GM21390 (cell line): ENCODE measurements at regions not wholly inside any gene's neighbourhood (a gene's known extent, or its start where the extent isn't known, plus 50 kb on each side); places are given as distances from the start of the nearest gene placed in this dataset.

Experiments used
- ATAC-seq: cut with Tn5 transposase; IDR thresholded peaks from one replicate; pipeline ENCODE4 v1.9.1; 2021; ENCODE audit not compliant: unreplicated experiment

DNA sequence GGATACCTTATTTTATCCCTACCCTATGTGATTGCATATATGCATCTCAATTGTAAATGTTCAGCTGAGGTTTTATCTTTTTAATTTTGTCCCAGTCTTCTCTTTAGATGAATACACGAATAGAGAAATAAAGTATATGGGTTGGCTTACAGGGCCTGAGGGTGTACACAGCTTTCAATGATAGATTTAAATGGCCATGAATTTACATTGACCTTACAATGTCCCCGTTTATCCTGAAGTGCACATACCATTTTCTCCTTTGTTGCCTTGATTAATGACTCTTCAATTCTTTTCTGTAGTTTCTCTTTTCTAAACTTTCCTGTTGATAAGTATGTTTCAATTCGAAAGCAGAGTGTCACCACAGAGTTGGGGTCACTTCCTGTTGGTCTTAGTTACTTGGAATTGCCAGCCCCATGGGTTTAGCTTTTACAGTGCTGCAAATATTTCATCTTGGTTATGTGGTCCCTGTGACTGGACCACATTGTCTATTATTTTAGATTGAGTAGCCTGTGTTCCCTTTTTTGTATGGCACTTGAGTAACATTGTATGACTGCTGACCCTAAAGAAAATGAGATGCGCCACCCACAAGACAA, 1616.3 kb upstream of the ACVR2A start:
- ATAC-seq = no peak

DNA sequence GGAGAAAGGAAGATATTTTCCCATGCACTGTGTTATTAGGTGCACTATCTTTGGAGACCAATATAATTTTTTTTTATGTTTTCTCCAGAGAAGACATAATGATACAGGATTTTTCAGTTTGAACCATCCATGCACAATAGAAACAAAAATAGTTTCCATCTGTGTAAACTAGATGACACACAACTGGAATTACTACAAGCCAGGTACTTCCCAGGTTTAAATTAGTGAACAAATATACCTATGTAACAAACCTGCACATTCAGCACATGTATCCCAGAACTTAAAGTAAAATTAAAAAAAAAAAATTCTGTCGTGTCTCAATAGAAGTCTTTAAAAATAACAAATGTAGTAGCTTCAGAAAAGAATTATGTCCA, 1616.8 kb upstream of the ACVR2A start:
- ATAC-seq = no peak

DNA sequence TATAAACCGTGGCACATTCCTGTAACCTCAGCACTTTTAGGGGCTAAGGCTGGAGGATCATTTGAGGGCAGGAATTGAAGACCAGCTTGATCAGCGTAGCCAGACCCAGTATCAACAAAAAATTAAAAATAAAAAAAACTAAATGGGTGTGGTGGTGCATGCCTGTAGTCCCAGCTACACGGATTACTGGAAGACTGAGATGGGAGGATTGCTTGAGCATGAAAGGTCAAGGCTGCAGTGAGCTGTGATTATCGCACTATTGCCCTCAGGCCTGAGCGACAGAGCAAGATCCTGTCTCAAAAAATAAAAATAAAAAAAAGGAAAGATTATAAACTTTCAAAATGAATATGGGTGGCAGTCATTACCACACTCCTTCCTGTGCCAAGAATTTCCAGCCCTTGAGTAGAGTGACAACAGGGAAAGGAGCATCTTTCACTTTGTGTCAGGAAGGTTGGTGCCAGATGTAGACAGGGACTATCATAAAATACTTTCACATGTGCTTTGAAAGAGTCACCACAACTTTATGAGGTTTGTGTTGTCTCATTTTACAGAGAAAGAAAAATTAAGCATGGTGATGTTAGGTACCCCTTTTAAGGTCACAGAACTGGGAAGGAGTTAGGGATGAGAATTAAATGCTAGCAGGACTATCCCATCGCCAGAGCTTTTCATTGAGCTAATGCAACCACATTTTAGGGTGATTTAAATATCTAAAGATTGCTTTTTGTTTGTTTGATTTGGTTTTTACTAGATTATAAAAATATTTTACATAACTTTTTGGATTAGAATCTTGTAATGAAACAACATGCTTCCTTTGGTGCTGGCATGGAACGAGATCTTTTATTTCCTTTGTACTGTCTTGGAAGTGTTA, 1617.4 kb upstream of the ACVR2A start:
- no peak for ATAC-seq

DNA sequence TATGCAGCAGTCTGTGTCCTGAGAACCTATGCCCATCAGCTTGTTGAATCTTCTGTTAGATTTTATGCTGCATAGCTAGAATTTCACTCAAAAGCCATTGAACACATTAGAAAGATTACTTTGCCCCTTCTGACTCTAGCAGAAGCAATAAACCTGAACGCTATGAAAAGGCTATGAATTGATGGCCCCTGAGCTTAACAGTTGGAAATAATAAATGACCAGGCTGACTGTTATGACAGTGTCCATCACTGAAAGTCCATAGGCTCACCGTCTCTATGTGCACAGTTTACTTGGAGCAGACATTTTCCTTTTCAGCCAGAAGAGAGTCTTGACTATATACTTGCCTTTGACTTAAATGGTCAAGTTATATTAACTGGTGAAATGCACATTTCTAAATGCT, 1618.8 kb upstream of the ACVR2A start:
- ATAC-seq = no peak

DNA sequence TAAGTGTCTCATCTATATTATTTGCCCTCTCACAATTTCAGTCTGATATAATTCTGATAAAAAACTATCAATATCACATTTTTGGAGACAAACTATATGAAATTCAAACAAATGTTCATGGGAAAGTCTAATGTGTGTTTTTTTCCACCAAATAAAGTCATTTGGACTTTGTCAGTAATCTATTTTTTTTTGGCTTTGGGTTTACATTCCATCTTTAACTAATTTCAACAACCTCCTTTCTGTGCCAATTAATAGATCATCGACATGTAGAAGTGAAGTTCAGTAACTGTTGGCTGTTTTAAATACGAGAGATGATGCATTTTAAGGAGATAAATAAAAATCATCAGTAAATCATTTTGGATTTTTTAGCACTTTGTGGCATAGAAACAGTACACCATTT, 1623.0 kb upstream of the ACVR2A start:
- no peak for ATAC-seq

DNA sequence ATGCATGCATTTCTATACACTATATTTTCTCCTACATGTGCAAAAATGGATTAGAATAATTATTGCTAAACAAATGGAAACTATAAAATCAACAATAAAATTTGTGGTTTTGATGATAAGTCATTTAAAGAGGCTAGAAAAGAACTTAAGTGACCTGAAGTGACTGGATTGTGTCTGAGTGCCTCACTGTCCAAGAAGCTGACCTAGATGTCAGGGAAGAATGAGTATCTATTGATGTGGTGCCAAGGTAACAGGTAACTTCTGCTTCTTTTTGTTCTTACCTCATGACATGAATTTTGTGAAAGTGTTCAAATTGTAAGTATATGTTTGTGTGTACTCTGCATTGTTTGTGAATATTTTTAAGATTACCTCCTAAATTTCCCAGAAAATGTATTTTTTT, 1623.9 kb upstream of the ACVR2A start:
- ATAC-seq = no peak

DNA sequence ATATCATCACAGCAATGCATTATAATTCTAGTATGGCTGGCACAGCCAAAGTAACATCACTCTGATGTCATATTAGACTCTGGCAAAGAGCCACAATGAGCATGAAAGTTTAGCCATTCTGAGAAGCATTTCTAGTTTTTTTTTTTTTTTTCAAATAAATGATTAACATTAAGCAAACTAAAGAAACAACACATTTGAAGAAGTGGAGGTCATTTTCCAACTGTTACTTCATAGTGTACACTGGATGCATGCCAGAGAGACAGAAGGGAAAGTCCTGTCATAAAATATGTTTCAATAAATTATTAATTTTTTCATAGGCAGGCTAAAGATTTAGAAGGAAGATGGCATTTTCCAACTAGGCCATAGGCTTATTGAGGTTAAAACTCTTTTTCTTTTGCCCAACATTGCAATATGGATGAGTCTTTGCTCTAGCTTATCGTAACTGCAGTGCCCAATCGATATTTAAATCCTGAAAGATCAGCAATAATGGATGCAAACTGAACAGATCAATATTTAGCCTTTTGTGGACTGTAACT, 1630.4 kb upstream of the ACVR2A start:
- ATAC-seq = no peak

DNA sequence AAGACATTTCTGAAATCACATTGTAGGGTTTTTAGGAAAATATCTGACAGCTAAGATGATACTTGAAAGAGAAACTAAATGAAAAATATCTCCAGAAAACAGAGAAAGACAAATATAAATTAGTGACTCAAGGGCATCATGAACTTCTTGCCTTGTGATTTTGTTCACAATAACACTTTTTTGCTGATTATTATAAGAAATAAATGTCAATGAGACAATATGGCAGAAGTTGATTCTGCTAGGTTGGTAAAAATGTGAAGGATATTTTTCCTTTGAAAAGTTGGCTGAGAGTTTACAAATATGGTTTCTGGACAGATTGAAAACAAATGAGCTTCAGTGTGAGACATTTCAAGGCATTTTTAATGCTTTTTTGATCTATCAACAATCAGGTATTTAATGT, 1631.2 kb upstream of the ACVR2A start:
- ATAC-seq = no peak

DNA sequence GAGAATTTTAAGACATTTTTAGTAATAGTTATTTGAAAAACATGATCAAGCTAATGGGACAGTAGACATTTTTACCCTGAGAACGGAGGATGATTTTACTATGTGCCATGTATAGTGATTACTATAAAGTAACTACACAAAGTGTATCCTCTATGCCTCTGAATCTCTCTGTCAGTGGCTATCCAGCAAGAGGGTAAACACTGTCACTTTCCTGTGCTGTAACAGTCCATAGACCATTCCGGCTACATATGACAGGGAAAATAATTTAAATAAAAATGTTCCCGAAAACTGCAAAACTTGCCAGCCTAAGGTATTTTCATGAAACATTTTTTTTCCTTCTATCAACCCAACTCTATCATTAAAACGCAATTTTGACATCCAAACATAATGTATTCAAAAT, 1632.2 kb upstream of the ACVR2A start:
- ATAC-seq = no peak

DNA sequence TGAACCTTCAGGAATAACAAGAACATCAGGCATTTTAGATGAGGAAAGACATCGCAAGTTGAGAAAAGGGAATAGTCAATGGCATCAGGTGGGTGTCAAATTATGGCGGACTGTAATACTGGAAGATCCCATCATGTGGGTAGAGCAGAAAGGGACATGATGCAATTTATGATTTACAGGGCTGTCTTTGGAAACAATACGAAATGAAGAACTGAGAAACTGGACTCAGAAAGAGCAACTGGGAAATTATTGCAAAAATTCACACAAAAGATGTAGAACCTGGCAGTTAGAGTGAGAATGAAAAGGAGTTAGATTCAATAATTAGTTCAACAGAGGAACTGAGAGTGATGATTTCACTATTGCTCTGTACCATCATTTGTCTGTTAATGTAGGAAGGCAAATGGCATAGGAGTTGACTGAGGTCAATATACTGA, 1635.0 kb upstream of the ACVR2A start:
- ATAC-seq = no peak

DNA sequence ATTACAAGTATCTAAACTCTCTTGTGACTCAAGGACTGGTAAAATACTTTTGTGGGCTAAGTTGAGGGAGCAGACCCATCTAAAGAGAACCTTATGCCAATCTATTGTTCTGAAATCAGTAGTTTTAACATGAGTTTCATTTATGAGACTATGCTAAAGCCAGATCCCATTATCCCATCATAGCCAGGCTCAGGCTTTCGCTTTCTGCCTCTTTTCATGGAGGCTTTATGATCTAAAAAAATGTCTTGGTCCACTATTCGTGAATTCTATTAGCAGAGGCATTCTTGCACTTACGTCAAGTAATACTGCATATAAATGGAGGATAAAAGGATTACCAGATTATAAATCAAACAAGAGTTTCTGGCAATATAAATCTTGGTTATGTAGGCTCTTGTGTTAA, 1636.9 kb upstream of the ACVR2A start:
- ATAC-seq = no peak

DNA sequence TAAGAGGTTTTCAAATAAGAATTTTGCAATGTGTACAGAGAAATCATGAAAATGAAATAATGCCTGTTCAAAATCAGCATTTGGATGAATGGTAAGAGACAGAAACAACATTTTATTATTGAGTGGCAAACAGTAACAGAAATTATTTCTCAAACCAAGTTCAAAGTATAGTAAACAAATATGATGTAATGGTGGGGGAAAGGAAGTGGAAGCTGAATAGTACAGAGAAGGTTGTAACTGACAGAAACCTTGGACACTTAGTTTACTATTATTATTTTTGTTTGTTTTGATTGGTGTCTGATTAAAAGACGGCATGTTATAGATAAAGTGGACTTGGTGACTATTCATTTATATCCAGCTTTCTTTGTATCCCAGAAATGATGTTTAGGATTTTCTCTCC, 1637.4 kb upstream of the ACVR2A start:
- ATAC-seq = no peak

DNA sequence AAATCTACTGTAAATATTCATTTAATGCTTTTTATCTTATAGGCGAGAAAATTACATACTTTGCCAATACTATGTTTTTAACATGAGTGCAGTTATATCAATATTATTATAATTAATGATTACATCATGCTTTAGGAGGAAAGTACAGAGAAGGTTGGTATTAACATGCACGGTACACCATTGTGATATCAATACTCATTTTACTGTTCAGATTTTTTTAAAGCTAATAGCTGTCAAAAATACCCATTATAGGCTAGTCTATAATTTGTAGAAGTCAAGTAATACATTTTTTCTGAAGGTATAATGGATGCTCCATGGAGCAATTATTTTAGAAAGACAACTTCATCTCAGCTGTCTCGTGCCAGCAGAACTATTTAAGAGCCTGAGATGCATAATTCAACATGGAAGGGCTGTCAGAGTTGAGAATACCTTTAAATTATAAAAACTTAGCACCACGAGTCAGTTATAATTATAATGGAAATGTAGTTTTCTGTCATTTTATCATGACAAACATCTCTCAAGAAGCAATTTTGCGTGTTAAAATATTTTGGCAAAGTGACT, 1641.7 kb upstream of the ACVR2A start:
- ATAC-seq = no peak

DNA sequence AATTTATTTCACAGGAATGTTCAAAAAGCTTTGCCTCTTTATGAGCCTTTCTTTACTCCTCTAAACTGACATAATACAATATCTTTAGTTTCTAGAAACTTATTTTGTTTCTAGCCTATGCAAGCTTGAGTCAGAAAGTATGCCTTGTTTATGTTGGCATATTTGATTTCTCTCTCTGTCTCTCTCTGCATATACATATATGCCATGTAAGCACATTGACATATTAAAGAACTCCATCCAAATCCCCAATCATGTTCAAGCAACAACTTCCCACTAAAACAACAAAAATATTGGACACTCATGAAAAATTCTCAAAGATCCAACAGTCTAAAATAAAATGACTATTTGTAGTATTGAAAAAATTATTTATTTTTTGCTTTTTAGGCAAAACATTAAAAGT, 1651.2 kb upstream of the ACVR2A start:
- no peak for ATAC-seq

DNA sequence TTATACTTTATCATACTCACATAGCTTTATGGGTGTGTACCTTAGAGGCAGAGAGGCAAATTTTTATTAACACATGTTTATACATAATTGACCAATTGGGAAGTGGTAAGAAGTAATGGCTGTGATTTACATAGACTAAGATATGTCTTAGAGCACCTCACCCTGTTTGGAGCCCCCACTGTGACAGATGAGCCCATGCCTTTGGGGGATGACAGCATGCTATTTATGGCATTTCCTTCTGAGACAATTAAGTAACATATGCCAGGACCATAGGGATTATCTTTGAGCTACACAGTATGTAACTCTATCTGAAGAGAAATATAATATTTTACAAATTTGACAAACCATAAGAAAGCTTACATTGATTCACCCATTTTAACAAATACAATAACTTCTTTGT, 1655.3 kb upstream of the ACVR2A start:
- no peak for ATAC-seq

DNA sequence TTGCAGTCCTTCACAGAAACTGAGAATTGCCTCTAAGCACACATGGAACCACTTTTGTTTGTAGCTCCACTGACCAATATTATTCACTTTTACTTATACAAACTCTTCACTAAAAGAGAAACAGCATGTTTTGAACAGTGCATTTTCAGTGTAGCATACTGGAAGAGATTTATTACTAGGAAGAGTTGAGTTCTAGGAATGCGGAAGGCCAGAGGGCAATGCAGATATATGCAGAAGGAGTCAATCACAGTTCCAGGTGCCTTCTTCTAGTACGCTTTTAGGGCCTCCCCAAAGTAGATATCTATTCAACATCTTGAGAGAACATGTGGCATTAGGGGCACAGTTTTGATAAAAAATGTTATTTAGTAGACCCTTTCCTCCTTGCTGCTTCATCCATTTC, 1654.0 kb upstream of the ZEB2 start:
- no peak for ATAC-seq

DNA sequence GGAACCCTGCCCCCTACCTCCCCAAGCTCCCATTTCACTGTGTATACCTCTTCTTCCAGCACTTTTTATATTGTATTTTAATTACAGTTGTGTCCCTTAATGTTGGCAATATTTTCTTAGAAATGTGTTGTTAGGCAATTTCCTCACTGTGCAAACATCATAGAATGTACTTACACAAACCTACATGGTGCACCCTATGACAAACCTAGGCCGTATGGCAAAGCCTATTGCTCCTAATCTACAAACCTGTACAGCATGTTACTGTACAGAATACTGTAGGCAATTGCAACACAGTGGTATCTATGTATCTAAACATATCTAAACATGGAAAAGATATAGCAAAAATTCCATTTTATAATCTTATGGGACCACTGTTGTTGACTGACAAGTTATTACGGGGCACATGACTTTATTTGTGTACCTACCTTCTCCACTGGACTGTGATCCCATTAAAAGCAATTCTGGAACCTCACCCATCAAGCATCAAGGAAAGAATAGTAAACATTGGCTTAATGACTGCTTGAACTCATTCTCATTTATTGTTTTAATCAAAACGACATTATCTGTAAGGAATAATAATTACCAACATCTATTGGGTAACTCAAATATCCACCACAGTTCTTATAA, 1641.5 kb upstream of the ZEB2 start:
- no peak for ATAC-seq

DNA sequence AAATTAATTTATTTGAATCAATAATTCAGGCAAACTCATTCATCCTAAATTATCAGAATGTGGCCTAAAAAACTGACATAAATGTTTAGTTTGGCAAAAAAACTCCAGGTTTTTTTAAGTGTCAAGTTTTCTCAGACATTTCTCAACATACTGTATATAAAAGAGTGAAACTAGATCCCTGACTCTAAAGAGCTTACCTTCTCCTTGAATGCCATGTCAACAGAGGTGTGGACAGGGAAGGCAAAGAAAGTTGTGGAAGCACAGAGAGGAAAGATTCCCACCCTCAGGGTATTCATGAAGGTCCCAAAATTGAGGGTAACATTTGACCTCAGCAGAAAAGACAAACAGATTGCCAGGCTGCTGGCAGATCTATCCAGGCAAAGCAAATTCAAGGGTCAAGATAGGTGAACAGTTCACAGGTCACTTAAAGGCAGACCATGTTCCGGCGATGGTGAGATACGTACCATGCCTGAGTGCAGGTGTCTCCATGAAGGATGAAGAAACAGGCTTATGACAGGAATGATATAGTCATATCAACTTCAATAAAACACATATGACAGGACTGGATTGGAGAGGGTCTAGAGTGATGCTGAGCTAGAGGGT, 1638.3 kb upstream of the ZEB2 start:
- no peak for ATAC-seq

DNA sequence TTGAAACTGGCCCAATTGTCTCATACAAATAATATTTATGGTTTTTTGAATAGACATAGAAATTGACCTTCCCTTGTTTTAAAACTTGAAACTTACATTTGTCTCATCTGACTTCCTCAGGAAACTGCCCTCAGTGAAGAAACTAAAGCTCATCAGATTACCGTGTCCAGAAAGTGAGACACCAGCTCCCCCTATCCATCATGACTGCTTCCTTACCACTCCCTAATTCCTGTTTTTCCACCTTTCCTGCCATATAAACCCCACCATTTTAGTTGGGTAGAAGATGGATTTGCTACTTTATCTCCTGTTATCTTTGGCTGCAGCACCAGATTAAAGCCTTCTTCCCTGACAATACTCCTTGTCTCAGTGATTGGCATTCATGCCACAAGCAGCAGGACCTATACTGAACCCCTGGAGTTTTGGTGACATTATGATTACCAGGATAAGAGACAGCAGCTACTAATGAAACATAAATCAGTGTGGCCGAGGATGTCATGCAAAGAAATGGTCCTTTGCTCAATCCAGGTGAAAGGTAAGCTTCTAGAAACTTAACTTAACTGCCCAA, 1627.6 kb upstream of the ZEB2 start:
- no peak for ATAC-seq

DNA sequence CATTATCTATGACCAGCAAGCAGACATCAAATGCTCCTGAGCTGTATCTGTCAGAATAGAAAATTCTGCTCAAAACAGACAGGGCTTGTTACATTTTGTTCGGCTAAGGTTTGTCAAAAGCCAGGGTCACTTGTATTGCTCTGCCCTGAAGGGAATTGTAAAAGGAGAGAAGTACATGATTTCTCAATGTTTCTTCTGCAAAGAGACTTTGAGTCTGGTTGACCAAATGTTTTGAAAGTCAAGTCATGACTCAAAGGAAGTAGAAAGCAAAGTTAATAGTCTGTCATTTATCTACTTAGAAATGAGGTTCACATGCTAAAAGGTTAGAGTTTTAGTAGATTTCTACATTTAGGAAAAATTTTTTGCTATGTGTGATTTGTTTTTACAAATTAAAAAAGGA, 1624.1 kb upstream of the ZEB2 start:
- no peak for ATAC-seq

DNA sequence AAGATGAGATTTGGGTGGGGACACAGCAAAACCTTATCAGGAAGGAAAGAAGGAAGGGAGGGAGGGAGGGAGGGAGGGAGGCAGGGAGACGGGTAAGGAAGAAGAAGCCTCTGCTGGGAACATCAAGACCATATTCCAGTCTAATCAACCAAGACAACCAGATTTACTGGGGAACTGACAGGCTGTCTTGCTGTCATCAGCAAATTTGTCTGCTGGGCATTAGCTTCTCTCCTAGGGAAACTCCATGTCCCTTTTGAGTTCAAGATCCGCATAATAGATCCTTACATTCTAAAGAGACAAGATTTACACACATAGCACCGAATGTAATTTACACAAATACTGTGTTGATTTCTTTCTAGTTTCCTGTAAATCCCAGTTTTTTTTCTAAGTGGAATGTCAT, 1618.9 kb upstream of the ZEB2 start:
- no peak for ATAC-seq
